HUES48 (cell line): ENCODE measurements at regions not wholly inside any gene's neighbourhood (a gene's known extent, or its start where the extent isn't known, plus 50 kb on each side); places are given as distances from the start of the nearest gene placed in this dataset.

Source experiments
- H3K27ac ChIP-seq: one replicate; pipeline ENCODE4 v1.7.0; 2013; ENCODE audit warnings: low read depth, low read length, inconsistent platforms
- H3K27me3 ChIP-seq: 2 replicates; pipeline ENCODE4 v1.6.1; 2013; ENCODE audit warnings: mild to moderate bottlenecking, low read length; ENCODE audit not compliant: control insufficient read depth, insufficient read depth
- H3K36me3 ChIP-seq: 2 replicates; pipeline ENCODE4 v1.6.1; 2013; ENCODE audit warnings: low read length; ENCODE audit not compliant: control insufficient read depth, insufficient read depth
- H3K4me1 ChIP-seq: 2 replicates; pipeline ENCODE4 v1.6.1; 2013; ENCODE audit warnings: mild to moderate bottlenecking, low read length; ENCODE audit not compliant: control insufficient read depth, insufficient read depth
- H3K4me3 ChIP-seq: 2 replicates; pipeline ENCODE4 v1.5.1; 2013; ENCODE audit warnings: mild to moderate bottlenecking, low read depth, low read length
- H3K9ac ChIP-seq: 2 replicates; pipeline ENCODE4 v1.6.1; 2013; ENCODE audit warnings: mild to moderate bottlenecking, low read depth, low read length, moderate library complexity
- H3K9me3 ChIP-seq: 2 replicates; pipeline ENCODE4 v1.6.1; 2013; ENCODE audit warnings: low read length; ENCODE audit not compliant: control insufficient read depth, insufficient read depth

GRCh38 chr20:50297498-50298376 lies 107.1 kb downstream of the CEBPB start:
- Histone ChIP-seq H3K27ac (no peak overlapping the region), H3K4me3 (no peak overlapping the region), H3K4me1 (0 out of 2 replicates have a peak, but pooled peaks cover 3% of the 10 kb centered on the region), H3K9me3 (no peaks in the 10 kb centered on the region), H3K36me3 (no peaks in the 10 kb centered on the region), H3K27me3 (no peaks in the 10 kb centered on the region), H3K9ac (no peak overlapping the region)

GRCh38 chr20:50298554-50299324 lies 108.1 kb downstream of the CEBPB start:
- no peaks in the 10 kb centered on the region for H3K27me3 ChIP-seq
- no peaks in the 10 kb centered on the region for H3K9me3 ChIP-seq
- no peaks in the 10 kb centered on the region for H3K4me1 ChIP-seq

GRCh38 chr20:50299325-50299629 lies 108.6 kb downstream of the CEBPB start:
- no peaks in the 10 kb centered on the region for H3K4me1 ChIP-seq
- no peaks in the 10 kb centered on the region for H3K27me3 ChIP-seq
- H3K9me3 ChIP-seq, result no peaks in the 10 kb centered on the region
- H3K4me3 ChIP-seq, result no peak overlapping the region
- no peaks in the 10 kb centered on the region for H3K36me3 ChIP-seq
- H3K9ac ChIP-seq, result no peak overlapping the region
- H3K27ac ChIP-seq, result no peak overlapping the region

More at GRCh38 chr20:50298554-50299324, 108.1 kb downstream of the CEBPB start:
- Histone ChIP-seq H3K9ac (no peak overlapping the region), H3K27ac (no peak overlapping the region), H3K36me3 (no peaks in the 10 kb centered on the region), H3K4me3 (no peak overlapping the region)

GRCh38 chr20:50301165-50301564 lies 110.5 kb downstream of the CEBPB start:
- no peak overlapping the region for H3K4me3 ChIP-seq
- no peak overlapping the region for H3K27ac ChIP-seq
- H3K36me3 ChIP-seq, result no peaks in the 10 kb centered on the region
- no peaks in the 10 kb centered on the region for H3K27me3 ChIP-seq
- H3K4me1 ChIP-seq, result peaks cover under 1% of the 10 kb centered on the region; the same call in 1 of the 2 replicates
- H3K9me3 ChIP-seq, result no peaks in the 10 kb centered on the region
- H3K9ac ChIP-seq, result no peak overlapping the region

GRCh38 chr20:50301712-50302111 lies 111.1 kb downstream of the CEBPB start:
- H3K36me3 ChIP-seq, result no peaks in the 10 kb centered on the region
- H3K4me1 ChIP-seq, result peaks cover 4% of the 10 kb centered on the region; the same call in 1 of the 2 replicates
- H3K9me3 ChIP-seq, result no peaks in the 10 kb centered on the region
- H3K27me3 ChIP-seq, result no peaks in the 10 kb centered on the region
- no peak overlapping the region for H3K9ac ChIP-seq
- H3K27ac ChIP-seq, result no peak overlapping the region
- H3K4me3 ChIP-seq, result no peak overlapping the region

GRCh38 chr20:50302341-50303057 lies 111.9 kb downstream of the CEBPB start:
- Histone ChIP-seq H3K4me1 (peaks cover 4% of the 10 kb centered on the region; the same call in 1 of the 2 replicates), H3K4me3 (no peak overlapping the region), H3K36me3 (no peaks in the 10 kb centered on the region), H3K27me3 (no peaks in the 10 kb centered on the region), H3K9me3 (no peaks in the 10 kb centered on the region), H3K9ac (no peak overlapping the region), H3K27ac (no peak overlapping the region)

- Histone ChIP-seq H3K27ac (no peak overlapping the region), H3K27me3 (no peaks in the 10 kb centered on the region), H3K36me3 (no peaks in the 10 kb centered on the region), H3K4me1 (peaks cover 8% of the 10 kb centered on the region), H3K4me3 (no peak overlapping the region), H3K9ac (no peak overlapping the region), H3K9me3 (no peaks in the 10 kb centered on the region)
Measured at GRCh38 chr20:50303573-50304500, 113.2 kb downstream of the CEBPB start.

- Histone ChIP-seq H3K9ac (no peak overlapping the region), H3K36me3 (no peaks in the 10 kb centered on the region), H3K27me3 (no peaks in the 10 kb centered on the region), H3K4me3 (no peak overlapping the region), H3K9me3 (no peaks in the 10 kb centered on the region), H3K4me1 (peaks cover 8% of the 10 kb centered on the region), H3K27ac (no peak overlapping the region)
Measured at GRCh38 chr20:50304501-50304856, 113.8 kb downstream of the CEBPB start.

- peaks cover 8% of the 10 kb centered on the region for H3K4me1 ChIP-seq
- H3K36me3 ChIP-seq, result no peaks in the 10 kb centered on the region
- H3K9me3 ChIP-seq, result no peaks in the 10 kb centered on the region
- no peaks in the 10 kb centered on the region for H3K27me3 ChIP-seq
- H3K4me3 ChIP-seq, result no peak overlapping the region
- no peak overlapping the region for H3K9ac ChIP-seq
- no peak overlapping the region for H3K27ac ChIP-seq
Measured at GRCh38 chr20:50304923-50305635, 114.4 kb downstream of the CEBPB start.
